GM18502 (cell line): ENCODE measurements at regions not wholly inside any gene's neighbourhood (a gene's known extent, or its start where the extent isn't known, plus 50 kb on each side); places are given as distances from the start of the nearest gene placed in this dataset.

Experiments
- ATAC-seq: cut with Tn5 transposase; IDR thresholded peaks from one replicate; pipeline ENCODE4 v1.9.1; 2021; ENCODE audit warnings: mild to moderate bottlenecking; ENCODE audit not compliant: unreplicated experiment, poor library complexity

DNA sequence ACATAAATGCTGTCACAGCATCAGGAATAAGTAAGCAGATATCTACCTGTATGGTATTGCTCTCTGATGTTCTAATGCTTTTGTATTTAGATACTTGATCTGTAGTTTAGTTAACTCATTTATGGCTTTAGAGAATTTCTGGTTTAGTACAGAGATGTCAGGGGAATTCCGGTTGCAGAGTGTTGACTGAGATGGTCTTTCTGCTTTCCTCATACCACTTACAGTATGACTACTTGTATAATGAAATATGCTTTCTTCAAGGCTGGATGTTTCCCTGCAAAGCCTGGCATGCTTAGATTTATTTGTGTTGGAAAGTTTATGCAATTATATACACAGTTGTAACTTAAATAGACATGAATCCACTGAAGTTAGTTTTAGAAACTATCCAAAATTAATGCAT lies 278.4 kb downstream of the CDH26 start:
- no peak for ATAC-seq

DNA sequence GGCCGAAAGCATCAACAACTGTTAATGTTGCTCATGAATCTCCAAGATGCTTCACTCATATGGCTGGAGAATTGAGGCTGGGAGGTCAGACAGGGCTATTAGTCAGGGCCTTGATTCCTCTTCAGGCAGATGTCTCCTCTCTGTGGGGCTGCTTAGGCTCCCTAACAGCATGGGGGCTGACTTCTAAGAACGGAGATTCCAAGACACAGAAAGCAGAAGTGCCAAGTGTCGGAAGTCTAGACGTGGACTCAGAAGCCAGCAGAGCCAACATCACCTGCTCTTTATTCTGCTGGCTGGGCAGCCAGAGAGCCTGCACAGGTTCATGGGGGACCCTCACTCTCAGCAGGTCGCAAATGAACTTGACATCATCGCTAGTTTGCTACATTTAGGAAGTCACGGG lies 279.8 kb downstream of the CDH26 start:
- ATAC-seq = no peak

DNA sequence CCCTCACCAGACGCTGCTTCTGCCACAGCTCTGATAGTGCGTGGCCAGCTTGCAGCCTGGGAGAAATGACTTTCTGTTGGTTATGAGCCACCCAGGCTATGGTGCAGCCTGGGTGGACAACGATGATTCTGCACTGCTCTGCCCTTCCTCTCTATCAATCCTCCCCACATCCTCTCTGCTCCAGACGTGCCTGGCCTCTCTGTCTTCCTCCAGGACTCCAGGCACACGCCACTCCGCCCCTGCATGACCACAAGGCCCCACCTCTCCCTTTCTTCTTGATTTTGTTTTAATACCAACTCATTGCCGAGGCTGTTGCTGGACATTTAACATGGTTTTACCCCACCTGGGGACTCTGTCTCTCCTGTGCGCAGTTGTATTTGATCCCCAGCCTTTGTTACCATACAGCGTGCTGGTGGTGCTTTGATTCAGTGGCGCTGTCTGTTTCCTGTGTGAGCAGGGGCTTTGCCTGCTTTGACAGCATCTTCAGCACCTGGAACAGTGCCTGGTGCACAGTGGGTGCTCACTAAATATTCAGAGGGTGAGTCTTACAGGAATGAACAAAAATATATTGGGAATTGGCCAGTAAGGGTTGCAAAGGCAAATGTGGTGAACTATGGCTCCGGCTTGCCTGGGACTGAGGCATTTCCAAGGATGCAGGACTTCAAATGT lies 280.9 kb downstream of the CDH26 start:
- ATAC-seq = no peak

DNA sequence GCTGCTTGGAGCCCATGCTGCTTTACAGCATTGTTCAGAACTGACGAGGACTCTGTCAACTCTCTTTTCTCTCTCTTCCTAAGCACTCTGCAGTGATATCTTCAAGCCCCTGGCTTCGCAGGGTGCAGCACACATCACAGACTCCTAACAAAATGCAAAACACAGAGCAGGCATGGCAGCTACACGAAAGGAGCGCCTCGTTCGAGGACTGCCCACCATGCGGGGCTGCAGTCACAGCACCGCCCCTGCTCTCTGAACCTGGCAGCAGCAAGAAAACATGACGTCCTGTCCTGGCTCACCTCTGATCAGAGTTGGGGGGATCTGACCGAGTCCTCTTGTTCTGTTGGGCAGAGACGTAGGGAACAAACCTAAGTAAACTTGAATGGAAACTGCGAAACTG lies 281.7 kb downstream of the CDH26 start:
- ATAC-seq = no peak

DNA sequence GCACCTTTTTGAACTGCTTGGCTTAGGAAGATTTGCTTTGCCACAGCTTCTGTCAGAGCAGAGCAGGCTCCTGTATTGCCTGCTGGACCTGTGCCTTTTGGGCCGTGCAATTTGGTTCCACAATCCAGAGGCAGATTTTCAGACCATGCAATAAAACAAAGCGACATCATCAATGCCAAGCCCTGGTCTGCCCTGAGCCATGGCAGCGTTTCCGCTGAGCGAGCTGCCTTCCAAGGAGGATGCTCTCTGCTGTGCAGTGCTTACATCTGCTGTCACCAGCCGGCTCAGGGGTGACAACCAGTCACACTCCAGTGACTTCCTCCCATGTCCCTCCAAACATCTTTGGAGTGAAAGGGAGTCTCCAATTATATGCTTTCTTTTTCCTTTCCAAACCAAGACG lies 282.2 kb downstream of the CDH26 start:
- no peak for ATAC-seq

DNA sequence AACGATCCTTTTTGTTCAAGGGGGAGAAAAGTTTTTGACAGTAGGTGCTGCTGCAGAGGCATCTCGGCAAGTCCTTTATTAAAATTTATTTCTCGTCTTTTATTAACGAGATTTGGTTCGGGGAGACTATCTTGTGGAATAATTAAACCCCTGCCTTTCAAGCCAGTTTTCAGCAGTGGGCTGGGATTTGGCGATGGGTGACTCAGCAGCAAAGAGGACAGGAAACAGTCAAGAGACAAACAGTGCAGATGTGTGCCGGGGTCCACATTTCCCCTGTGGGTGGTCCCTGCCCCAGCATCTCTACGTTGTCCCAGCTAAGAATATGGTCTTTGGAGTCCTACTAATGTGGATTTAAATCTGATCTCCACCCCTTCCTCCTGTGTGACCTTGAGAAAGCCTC lies 282.8 kb downstream of the CDH26 start:
- no peak for ATAC-seq

DNA sequence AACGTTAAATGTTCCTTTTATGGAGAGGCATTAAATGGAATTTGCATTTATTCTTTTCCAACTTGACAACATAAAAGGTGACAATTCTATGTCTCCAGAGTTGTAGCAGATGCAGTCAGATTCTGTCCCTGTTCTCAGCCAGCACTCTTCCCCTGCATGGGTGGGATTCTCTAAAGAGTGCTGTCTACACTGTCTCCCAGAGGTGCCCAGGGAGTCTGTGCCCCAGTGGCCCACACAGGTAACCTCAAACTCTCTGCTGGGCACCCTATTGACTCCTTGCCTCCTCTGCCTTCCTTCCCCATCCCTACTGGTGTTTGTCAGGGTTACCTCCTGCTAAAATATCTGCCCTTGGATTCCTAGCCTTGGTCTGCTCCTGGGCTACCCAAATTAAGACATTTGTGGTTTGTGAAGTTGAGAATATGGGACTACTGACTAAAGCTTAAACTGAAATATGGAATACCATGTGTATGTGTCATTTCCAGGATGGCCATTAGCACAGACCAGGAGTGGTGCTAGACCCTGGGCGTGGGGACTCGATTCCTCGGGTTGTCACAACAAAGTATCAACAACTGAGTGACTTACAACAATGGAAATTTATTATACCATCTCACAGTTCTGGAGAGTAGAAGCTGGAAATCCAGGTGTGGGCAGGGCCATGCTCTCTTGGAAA lies 284.7 kb downstream of the CDH26 start:
- ATAC-seq = no peak

DNA sequence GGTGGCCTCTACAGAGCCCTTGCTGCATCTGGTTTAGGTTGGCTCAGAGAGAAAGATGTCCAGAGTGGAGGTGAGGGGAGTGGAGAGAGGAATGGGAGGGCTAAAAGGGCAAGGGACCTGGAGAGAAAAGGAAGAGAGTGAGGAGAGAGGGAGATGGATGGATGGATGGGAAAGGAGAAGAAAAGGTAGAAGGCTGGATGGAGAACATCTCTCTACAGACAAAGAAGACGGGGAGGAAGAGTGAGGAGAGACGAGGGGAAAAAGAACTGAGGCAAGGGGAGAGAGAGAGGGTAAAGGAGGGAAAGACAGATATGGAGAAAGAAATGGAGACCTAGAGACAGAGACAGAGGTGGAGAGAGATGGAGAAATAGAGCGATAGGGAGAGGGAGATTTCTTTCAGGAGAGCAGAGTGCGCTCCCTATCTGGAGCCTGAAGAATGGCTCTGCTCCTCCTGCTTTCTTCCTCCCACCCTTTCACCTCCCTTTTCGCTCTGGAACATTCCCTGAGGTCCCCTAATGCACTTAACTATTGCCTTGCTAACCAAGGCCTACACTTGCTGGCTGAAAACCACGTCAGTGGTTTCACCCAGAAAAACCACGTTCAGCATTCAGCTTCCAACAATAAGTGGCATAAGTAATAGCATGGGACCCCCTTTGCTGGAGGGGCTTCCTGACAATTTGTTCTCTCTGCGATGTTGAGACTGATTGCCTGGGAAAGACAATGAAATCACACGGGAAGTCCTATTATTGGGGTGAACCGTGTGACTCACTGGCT lies 286.3 kb downstream of the CDH26 start:
- no peak for ATAC-seq

DNA sequence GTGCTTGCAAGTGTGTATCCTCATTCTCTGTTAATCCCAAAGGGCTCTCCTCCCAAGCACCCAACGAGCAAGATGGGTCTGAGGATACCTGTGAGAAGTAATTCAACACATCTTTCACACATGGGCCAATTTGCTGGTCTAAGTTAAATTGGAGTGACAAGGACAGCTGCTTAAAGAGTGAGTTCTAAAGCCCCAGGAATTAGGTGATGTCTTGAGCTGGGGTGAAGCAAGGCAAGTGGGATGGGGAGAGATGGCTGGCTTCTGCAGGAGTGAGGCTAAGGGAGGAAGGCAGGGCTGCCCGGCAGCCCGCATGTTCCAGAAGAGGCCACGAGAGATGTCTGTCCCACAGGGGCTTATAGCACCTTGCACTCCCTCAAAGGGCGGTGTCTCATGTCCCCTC lies 288.5 kb downstream of the CDH26 start:
- no peak for ATAC-seq

DNA sequence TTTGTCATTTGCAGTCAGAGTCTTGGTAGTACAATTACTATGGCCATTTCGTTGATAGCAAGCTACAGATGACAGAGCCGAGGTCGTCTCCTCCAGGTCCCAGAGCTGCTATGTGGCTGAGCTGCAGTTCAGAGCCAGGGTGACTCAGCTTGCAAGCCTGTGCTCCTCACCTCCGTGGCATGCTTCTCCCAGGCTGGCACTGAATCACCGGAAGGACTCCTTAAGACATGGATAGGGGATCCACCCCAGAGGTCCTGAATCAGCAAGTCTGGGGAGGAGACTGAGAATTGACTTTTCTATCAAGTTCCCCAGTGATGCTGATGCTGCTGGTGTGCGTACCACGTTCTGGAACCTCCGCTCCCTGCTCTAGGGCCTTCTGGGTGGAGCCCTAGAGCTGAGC lies 291.2 kb downstream of the CDH26 start:
- ATAC-seq = no peak

DNA sequence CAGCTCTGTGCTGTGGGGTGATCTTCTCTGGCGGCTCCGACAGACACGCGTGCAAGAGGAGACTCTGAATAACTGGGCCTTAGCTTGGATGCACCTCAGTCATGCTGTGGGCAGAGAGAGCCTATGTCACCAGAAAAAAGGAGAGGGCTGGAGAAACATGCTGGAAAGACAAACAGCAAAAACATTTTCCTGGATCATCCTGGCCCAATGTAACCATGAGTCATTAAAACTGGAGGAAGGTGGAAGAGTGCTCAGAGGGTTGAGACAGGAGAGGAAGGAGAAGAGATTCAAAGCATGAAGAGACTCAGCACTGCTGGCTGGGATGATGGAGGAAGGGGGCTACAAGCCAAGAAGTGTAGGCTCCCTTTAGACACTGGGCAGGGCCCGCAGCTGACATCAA lies 292.0 kb downstream of the CDH26 start:
- no peak for ATAC-seq

DNA sequence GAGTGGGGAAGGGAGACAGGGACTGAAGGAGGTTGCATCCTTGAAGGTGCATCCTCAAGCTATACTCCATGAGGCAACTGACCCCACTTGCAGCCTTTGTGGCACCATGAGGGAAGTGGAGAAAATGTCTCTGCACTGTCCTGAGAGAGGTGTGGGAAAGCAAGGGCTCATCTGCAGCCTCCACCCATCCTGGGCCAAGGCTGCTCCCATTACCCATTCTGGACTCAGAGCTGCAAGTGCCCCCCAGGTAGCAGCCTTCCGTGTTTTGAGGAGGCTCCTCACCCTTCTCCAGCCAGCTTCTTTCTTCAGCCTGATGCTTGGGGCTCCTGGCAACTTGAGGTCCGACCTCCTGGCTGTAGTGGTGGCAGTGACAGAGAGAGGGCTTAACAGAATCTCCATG lies 294.6 kb downstream of the CDH26 start:
- ATAC-seq = no peak

DNA sequence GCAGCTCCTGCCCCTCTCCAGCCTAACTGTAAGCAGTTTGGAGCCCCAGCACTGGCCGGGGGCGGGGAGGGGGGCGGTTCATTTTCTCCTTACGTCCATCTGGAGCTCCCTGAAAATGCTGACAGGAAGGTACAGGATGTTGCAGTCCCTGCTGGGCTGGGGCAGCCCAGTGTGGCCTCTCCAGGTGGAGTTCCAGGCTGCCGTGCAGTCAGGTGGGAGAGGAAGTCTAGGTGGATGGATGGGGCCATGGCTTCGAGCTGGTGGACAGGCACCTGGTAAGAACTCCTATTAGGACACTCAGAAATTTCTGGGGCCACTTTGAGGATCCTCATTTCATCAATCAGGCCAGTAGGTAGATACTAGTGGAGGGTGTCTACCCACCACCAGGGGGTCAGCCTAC lies 295.2 kb downstream of the CDH26 start:
- no peak for ATAC-seq

DNA sequence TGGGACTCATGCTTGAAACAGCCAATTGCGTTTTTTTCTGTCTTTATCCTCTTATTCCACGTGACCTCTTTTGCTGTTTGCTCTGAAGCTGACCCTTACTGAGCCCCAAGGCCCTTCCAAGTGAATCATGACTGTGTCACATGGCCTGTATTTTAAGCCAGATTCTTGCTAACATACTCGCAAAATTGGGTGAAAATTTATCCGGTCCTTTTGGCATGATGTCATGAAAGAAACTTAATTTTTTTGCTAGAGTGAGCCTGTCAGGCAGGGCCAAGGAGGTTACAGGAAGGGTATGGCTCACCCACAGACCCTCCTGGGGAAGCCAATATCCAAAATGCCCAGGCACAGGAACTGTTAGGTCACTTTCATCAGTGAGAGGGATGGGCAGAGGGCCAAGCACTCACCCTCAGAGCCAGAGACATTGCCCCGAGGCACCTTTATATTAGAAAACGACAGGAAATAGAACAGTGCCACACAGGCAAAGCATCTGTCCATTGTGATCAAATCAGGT lies 296.7 kb downstream of the CDH26 start:
- ATAC-seq = no peak

DNA sequence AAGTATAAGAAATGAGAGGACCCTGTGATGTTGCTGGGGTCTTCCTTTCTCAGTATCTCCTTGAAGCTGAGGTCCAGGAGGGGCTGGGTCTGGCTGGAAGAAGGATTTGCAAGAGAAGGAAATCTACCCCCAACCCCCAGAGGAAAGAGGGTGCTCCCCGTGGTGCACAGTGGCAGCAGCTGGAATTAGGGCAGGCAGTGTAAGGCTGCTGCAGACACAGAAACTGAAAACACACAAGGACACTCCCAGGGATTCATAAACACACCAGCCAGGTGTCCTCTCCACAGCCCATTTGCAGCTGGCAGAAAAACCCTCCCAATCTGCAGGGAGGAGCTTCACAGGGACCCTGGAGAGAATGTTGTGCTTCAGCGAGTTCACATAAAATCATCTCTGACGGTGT lies 297.2 kb downstream of the CDH26 start:
- ATAC-seq = no peak

DNA sequence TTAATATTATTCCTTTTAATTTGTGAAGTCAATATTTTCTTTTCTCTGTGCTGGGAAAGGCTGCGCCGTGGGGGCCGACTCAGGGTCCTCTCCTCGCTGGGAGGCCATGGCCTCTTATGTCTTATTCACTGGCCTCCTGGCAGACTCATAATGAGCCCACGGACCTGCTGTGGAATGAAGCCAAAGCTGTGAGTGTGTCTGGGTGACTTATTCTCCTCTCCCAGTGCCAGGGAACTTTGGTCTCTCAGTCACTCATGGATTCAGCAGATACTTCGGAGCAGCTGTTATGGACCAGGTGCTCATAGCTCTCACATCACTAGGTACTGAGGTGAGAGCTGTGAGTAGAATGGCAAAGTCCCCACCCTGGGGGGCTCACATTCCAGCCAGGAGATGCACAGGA lies 297.6 kb downstream of the CDH26 start:
- ATAC-seq = no peak

DNA sequence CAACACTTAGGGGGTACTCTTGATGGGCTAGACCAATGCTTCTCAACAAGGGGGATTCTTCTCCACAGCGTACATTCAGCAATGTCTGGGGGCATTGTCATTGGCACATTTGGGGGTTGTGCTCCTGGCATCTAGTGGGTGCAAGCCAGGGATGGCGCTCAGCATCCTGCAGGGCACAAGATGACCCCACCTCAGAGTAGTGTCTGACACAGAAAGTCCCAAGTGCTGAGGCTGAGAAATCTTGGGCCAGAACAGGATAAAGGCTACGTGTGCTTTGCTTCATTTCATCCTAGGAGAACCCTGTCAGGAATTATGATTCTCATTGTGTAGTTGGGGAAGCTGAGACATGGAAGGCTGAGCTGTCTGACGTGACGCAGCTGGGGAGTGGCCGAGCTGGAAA lies 298.6 kb downstream of the CDH26 start:
- ATAC-seq = no peak

DNA sequence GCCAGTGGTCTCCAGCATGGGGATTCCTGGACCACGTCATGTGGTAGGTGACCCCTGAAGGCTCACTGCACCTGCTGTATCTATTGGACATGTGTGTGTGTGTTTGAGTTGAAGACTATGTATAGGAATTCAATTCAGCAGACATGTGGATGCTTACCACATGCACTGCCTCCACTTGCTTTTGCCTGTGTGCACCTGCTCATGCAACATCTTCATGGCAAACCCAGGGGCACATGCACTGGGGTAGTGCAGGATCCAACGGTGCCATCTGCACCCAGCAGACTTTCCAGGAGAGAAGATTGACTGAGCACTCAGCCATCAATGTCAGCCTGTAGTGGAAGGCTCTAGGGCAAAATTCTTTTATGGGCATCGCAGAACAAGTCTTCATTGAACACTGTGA lies 299.4 kb downstream of the CDH26 start:
- no peak for ATAC-seq

DNA sequence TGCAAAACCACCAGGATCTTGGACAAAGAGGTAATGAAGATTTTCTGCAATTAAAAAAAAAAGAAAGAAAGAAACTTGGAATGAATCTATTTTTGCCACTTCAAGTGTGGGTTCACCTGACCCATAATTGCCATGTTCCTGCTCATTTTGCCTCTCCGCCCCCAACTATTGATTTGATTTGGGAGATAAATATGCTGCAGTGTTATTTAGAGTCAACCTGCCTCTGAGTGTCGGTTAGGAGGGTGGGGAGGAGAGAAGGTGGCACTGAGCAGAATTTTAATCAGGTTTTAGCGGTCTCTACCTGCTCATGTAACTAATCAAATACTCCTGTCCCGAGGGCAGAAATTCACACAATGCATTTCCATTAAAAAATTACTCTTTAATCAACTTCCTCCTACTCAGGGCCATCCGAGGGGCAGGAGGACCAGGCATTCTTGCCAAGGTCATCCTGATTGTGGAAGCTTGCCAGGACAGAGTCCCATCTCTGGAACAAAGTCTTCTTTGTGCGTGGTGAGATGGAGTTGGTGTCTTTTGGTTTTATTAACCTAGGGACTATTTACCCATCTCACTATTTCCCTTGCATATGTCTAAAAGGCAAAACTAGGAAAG lies 300.1 kb downstream of the CDH26 start:
- no peak for ATAC-seq

DNA sequence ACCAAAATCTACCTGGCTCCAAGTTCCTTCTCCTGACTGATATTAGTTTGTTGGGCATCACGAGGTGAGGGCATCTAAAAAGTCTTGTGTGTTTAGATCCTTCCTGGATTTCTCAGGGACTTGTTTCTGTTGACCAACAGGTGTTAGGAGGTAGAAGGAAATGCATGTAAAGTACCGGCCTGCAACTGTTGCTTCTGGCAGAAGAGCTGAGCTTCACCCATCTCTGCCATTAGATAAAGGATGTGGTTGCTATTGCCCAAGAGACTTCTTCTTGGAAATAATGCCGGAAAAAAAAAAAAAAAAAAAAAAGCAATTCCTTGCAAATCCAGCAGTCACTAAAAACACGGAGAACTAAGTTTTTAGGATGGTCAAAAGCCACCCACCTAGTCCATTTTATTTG lies 303.1 kb downstream of the CDH26 start:
- no peak for ATAC-seq

DNA sequence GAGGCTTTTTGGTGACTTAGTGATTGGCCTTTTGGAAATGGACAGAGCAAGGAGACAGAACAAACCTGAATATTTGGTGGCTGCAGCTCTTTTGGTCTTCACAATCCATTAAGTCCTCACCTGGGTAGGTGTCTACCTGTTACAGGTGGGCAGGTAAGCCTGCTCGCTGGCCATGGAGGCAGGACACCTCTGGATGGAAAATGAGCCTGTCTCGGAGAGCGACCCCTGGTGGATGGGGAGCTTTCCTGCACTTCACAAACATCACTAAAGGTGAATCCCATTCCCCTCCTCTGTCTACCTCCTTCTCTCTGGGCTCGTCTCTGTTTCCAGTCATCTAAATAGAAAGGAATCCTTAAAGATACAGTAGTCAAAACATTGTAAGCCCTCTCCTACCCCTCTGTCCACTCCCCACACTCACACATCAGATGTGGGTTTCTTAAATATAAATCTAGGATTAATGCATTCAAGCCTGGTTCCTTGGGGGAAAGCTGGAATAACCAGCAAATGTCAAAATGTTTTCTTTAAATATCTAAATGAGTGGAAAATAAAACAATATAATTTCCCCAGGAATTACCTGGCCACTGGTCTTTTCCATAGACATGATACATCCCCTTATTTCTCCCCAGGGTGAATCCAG lies 304.9 kb downstream of the CDH26 start:
- no peak for ATAC-seq
